Astrocyte (in vitro differentiated cells and primary cell): ENCODE measurements at regions not wholly inside any gene's neighbourhood (a gene's known extent, or its start where the extent isn't known, plus 50 kb on each side); places are given as distances from the start of the nearest gene placed in this dataset.

ENCODE experiments used
- DNase-seq: peaks from one replicate; pipeline ENCODE4 v3.0.0-alpha.2; 2010; ENCODE audit warnings: low read depth
- FAIRE-seq: peaks from 2 replicates; lab custom pipeline; 2011; peaks lifted over from hg19 to GRCh38; lab: Jason Lieb, UNC
- H2AFZ ChIP-seq: 2 replicates; pipeline ENCODE4 v1.6.0; 2012; ENCODE audit warnings: low read depth, low read length, inconsistent platforms
- H3K27ac ChIP-seq: 2 replicates; pipeline ENCODE4 v1.5.1; 2011; ENCODE audit warnings: low read depth, low read length, inconsistent platforms
- H3K27me3 ChIP-seq: 2 replicates; pipeline ENCODE4 v1.6.0; 2011; ENCODE audit warnings: low read length, inconsistent platforms; ENCODE audit not compliant: insufficient read depth
- H3K36me3 ChIP-seq: 2 replicates; pipeline ENCODE4 v1.5.1; 2011; ENCODE audit warnings: low read length, inconsistent platforms; ENCODE audit not compliant: insufficient read depth
- H3K4me1 ChIP-seq: 2 replicates; pipeline ENCODE4 v1.5.1; 2011; ENCODE audit warnings: low read length, inconsistent platforms; ENCODE audit not compliant: insufficient read depth
- H3K4me2 ChIP-seq: 2 replicates; pipeline ENCODE4 v1.6.0; 2012; ENCODE audit warnings: low read length, inconsistent platforms
- H3K4me3 ChIP-seq: 2 replicates; pipeline ENCODE4 v1.5.1; 2011; ENCODE audit warnings: low read depth, mild to moderate bottlenecking, low read length, inconsistent platforms; ENCODE audit not compliant: insufficient read depth
- H3K79me2 ChIP-seq: 2 replicates; pipeline ENCODE4 v1.6.0; 2012; ENCODE audit warnings: mild to moderate bottlenecking, low read length, inconsistent platforms; ENCODE audit not compliant: insufficient read depth
- H3K9ac ChIP-seq: 2 replicates; pipeline ENCODE4 v1.6.0; 2012; ENCODE audit warnings: mild to moderate bottlenecking, low read length, inconsistent platforms
- H3K9me3 ChIP-seq: 2 replicates; pipeline ENCODE4 v1.5.1; 2012; ENCODE audit warnings: low read depth, mild to moderate bottlenecking, low read length, inconsistent platforms; ENCODE audit not compliant: insufficient read depth
- H4K20me1 ChIP-seq: 2 replicates; pipeline ENCODE4 v1.6.0; 2012; ENCODE audit warnings: low read length, inconsistent platforms; ENCODE audit not compliant: insufficient read depth
- H3K27ac Mint-ChIP-seq: one replicate; pipeline ENCODE4 v1.8.0; 2021; ENCODE audit warnings: mild to moderate bottlenecking, mixed read lengths; ENCODE audit not compliant: unreplicated experiment
- H3K27me3 Mint-ChIP-seq: one replicate; pipeline ENCODE4 v1.8.0; 2021; ENCODE audit warnings: low read depth, mixed read lengths; ENCODE audit not compliant: unreplicated experiment
- H3K36me3 Mint-ChIP-seq: one replicate; pipeline ENCODE4 v1.8.0; 2021; ENCODE audit warnings: low read depth, mixed read lengths; ENCODE audit not compliant: unreplicated experiment
- H3K4me1 Mint-ChIP-seq: one replicate; pipeline ENCODE4 v1.8.0; 2021; ENCODE audit warnings: low read depth, mixed read lengths; ENCODE audit not compliant: unreplicated experiment
- H3K4me3 Mint-ChIP-seq: one replicate; pipeline ENCODE4 v1.8.0; 2021; ENCODE audit warnings: mild to moderate bottlenecking, moderate library complexity, mixed read lengths; ENCODE audit not compliant: unreplicated experiment
- H3K9me3 Mint-ChIP-seq: one replicate; pipeline ENCODE4 v1.8.0; 2021; ENCODE audit warnings: mild to moderate bottlenecking, mixed read lengths; ENCODE audit not compliant: unreplicated experiment
- EZH2 ChIP-seq: IDR thresholded peaks from 2 replicates; pipeline ENCODE4 v1.6.1; 2012; ENCODE audit warnings: mild to moderate bottlenecking, low read length, inconsistent platforms; ENCODE audit not compliant: insufficient read depth
- TF ChIP-seq, protein P1 (sequence below): IDR thresholded peaks from 2 replicates; pipeline ENCODE4 v1.5.1; 2011; ENCODE audit warnings: low read depth, mild to moderate bottlenecking, inconsistent platforms, low read length, moderate library complexity; ENCODE audit not compliant: insufficient read depth

DNA sequence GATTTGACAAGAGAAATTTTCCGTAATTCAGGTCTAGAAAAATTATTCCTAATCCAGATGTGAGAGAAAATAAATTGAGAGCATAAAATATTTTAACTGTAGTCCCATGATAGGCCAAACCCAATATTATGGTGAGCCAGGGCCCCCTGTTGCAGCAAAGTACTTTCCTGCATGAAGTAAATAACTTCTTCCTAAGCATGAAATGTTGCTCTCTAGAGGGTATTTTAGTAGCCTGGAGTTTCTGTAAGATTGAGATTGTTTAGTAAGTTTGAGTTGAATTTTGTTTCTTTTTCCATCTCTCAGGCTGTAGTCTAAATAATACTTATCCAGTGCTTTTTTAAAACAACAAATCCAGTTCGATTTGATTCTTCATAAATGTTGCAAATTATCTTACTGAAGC lies 317.5 kb upstream of the MPDZ start:
- H3K4me2 ChIP-seq: no peak overlapping the region

DNA sequence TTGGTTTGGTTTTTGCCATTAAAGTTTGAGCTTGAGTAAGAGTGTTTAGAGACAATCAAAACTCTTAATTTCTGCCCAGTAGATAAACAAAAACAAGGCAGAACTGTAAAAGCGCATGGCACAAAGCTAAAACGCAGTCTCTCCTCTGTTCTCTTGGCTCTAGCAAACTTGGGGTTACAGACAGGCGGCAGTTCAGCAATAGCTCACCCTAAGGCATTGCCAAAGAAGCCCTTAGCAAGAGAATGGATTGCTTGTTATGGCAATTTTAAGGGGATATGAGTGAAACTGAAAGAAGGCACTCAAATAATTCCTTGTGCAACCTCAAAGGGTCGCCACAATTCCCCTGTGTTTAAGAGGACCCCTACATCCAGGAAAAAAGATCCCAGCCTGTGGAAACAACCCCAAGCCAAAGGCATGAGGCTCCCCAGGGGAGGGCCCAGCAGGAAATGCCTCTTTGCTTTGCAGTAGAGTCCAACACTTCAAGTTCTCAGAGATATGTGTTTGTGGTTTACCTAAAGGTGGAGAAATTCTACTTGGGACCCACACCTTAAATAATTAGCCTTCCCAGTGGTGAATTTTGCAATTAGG lies 317.0 kb upstream of the MPDZ start:
- Mint-ChIP-seq H3K4me3 (no peak overlapping the region), H3K27me3 (no peaks in the 10 kb centered on the region), H3K36me3 (no peaks in the 10 kb centered on the region), H3K27ac (no peak overlapping the region), H3K9me3 (no peaks in the 10 kb centered on the region), H3K4me1 (peaks cover 10% of the 10 kb centered on the region)
- no peak overlapping the region for H3K4me3 ChIP-seq
- DNase-seq (no peak), FAIRE-seq (no peak)
- H3K27me3 ChIP-seq: no peaks in the 10 kb centered on the region
- no peaks in the 10 kb centered on the region for H3K79me2 ChIP-seq
- TF ChIP-seq, protein P1, sequence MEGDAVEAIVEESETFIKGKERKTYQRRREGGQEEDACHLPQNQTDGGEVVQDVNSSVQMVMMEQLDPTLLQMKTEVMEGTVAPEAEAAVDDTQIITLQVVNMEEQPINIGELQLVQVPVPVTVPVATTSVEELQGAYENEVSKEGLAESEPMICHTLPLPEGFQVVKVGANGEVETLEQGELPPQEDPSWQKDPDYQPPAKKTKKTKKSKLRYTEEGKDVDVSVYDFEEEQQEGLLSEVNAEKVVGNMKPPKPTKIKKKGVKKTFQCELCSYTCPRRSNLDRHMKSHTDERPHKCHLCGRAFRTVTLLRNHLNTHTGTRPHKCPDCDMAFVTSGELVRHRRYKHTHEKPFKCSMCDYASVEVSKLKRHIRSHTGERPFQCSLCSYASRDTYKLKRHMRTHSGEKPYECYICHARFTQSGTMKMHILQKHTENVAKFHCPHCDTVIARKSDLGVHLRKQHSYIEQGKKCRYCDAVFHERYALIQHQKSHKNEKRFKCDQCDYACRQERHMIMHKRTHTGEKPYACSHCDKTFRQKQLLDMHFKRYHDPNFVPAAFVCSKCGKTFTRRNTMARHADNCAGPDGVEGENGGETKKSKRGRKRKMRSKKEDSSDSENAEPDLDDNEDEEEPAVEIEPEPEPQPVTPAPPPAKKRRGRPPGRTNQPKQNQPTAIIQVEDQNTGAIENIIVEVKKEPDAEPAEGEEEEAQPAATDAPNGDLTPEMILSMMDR: no peak
- TF ChIP-seq EZH2: no peak
- H3K27ac ChIP-seq: no peak overlapping the region
- no peak overlapping the region for H2AFZ ChIP-seq
- H3K9ac ChIP-seq: no peak overlapping the region
- H3K4me1 ChIP-seq: no peaks in the 10 kb centered on the region
- no peak overlapping the region for H3K4me2 ChIP-seq
- no peaks in the 10 kb centered on the region for H4K20me1 ChIP-seq
- no peaks in the 10 kb centered on the region for H3K36me3 ChIP-seq
- H3K9me3 ChIP-seq: no peaks in the 10 kb centered on the region

More for the DNA sequence above, 317.5 kb upstream of the MPDZ start:
- peaks cover 10% of the 10 kb centered on the region for H3K4me1 Mint-ChIP-seq
- no peaks in the 10 kb centered on the region for H3K9me3 ChIP-seq
- H3K9ac ChIP-seq: no peak overlapping the region
- no peaks in the 10 kb centered on the region for H3K27me3 Mint-ChIP-seq
- H3K27me3 ChIP-seq: no peaks in the 10 kb centered on the region
- H4K20me1 ChIP-seq: no peaks in the 10 kb centered on the region
- TF ChIP-seq, protein P1: no peak
- TF ChIP-seq EZH2: no peak
- no peaks in the 10 kb centered on the region for H3K9me3 Mint-ChIP-seq
- no peak overlapping the region for H2AFZ ChIP-seq
- DNase-seq (no peak), FAIRE-seq (no peak)
- H3K79me2 ChIP-seq: no peaks in the 10 kb centered on the region
- no peak overlapping the region for H3K27ac ChIP-seq
- H3K4me3 Mint-ChIP-seq: no peak overlapping the region
- no peaks in the 10 kb centered on the region for H3K4me1 ChIP-seq
- H3K36me3 Mint-ChIP-seq: no peaks in the 10 kb centered on the region
- no peak overlapping the region for H3K4me3 ChIP-seq
- H3K27ac Mint-ChIP-seq: no peak overlapping the region
- no peaks in the 10 kb centered on the region for H3K36me3 ChIP-seq

DNA sequence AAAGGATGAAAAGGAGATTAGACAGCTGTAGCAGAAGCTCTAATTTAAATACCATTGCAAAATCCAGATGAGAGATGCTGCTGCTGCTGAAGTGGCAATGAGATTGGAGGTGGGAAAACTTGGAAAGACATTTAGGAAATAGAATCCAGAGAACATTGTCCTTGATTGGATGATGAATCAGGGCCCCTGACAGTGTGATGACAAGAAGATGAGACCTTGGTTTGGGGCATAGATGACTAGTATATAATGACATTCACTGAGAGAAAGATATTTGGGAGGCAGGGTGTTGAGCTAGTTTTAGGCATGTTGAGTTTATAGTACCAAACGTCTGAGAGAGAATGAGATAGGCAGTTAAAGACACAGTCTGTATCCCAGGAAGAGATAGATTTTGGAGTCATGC lies 311.5 kb upstream of the MPDZ start:
- peaks cover 2% of the 10 kb centered on the region for H3K27me3 ChIP-seq
- no peak overlapping the region for H3K4me2 ChIP-seq
- DNase-seq: no peak
- no peak overlapping the region for H2AFZ ChIP-seq
- TF ChIP-seq EZH2: no peak
- TF ChIP-seq, protein P1: no peak
- H3K27ac ChIP-seq: no peak overlapping the region
- no peaks in the 10 kb centered on the region for H3K36me3 ChIP-seq
- no peak overlapping the region for H3K4me3 ChIP-seq
- Mint-ChIP-seq H3K9me3 (no peaks in the 10 kb centered on the region), H3K4me3 (no peak overlapping the region), H3K4me1 (no peaks in the 10 kb centered on the region), H3K27me3 (no peaks in the 10 kb centered on the region), H3K27ac (no peak overlapping the region), H3K36me3 (no peaks in the 10 kb centered on the region)
- peaks cover 4% of the 10 kb centered on the region for H3K4me1 ChIP-seq
- FAIRE-seq: no peak
- H4K20me1 ChIP-seq: no peaks in the 10 kb centered on the region
- H3K9me3 ChIP-seq: no peaks in the 10 kb centered on the region
- H3K9ac ChIP-seq: no peak overlapping the region
- no peaks in the 10 kb centered on the region for H3K79me2 ChIP-seq
